Naive thymus-derived CD4-positive, alpha-beta T cell (primary cell): ENCODE measurements at regions not wholly inside any gene's neighbourhood (a gene's known extent, or its start where the extent isn't known, plus 50 kb on each side); places are given as distances from the start of the nearest gene placed in this dataset.

Experiments used
- ATAC-seq: fragments of 150-1000 bp; cut with Tn5 transposase; 2 replicates; pipeline ENCODE4 v1.10.0; 2021; ENCODE audit warnings: mild to moderate bottlenecking, moderate library complexity
- CTCF ChIA-PET: fragments of 350-600 bp; sonication (Branson Sonifier 250); formaldehyde crosslinking; loops from one replicate; lab custom pipeline; 2021; ENCODE audit warnings: antibody characterized with exemption; lab: Charles Lee
- POLR2A ChIA-PET: fragments of 350-600 bp; sonication (Branson Sonifier 250); formaldehyde crosslinking; loops from one replicate; lab custom pipeline; 2021; ENCODE audit warnings: antibody characterized with exemption, inconsistent platforms; lab: Charles Lee
- DNase-seq, 9 donors: peaks; one replicate each; pipeline versions ENCODE4 v3.0.0 to v3.0.0-alpha.2; 2020 to 2022; ENCODE audit warnings: mixed read lengths in 1 of 9
- H3K27ac ChIP-seq: one replicate; pipeline ENCODE4 v1.7.0; 2013; ENCODE audit warnings: mild to moderate bottlenecking, low read depth, low read length, moderate library complexity
- H3K27me3 ChIP-seq, 2 donors: one replicate each; pipeline ENCODE4 v1.7.0; 2013; ENCODE audit warnings: low read length in 2 of 2, mild to moderate bottlenecking in 2 of 2, moderate library complexity in 2 of 2; ENCODE audit not compliant: control insufficient read depth in 2 of 2, insufficient read depth in 2 of 2
- H3K36me3 ChIP-seq, 3 experiments: 1 replicate in 2 of 3; 2 replicates in 1 of 3; pipeline ENCODE4 v1.7.0; 2013; ENCODE audit warnings: low read length in 3 of 3, mild to moderate bottlenecking in 3 of 3, moderate library complexity in 1 of 3; ENCODE audit not compliant: insufficient read depth in 3 of 3, control insufficient read depth in 2 of 3
- H3K4me1 ChIP-seq, 2 donors: one replicate each; pipeline ENCODE4 v1.7.0; 2013; ENCODE audit warnings: low read length in 2 of 2, mild to moderate bottlenecking in 2 of 2, moderate library complexity in 1 of 2; ENCODE audit not compliant: control insufficient read depth in 2 of 2, insufficient read depth in 2 of 2
- H3K4me3 ChIP-seq: 2 replicates; pipeline ENCODE4 v1.7.0; 2013; ENCODE audit warnings: mild to moderate bottlenecking, low read length
- H3K9me3 ChIP-seq, 3 experiments: 1 replicate in 2 of 3; 2 replicates in 1 of 3; pipeline ENCODE4 v1.7.0; 2013; ENCODE audit warnings: low read length in 3 of 3; ENCODE audit not compliant: control insufficient read depth in 2 of 3
- H3K27ac Mint-ChIP-seq, 9 donors: one replicate each; pipeline ENCODE4 v1.8.0; 2020 to 2022; ENCODE audit warnings: mixed read lengths in 9 of 9, mild to moderate bottlenecking in 8 of 9, moderate library complexity in 5 of 9, inconsistent platforms in 2 of 9
- H3K27me3 Mint-ChIP-seq, 5 donors: one replicate each; pipeline ENCODE4 v1.8.0; 2021 to 2022; ENCODE audit warnings: mixed read lengths in 5 of 5, mild to moderate bottlenecking in 1 of 5
- H3K36me3 Mint-ChIP-seq, 5 donors: one replicate each; pipeline ENCODE4 v1.8.0; 2020 to 2022; ENCODE audit warnings: mixed read lengths in 5 of 5, mild to moderate bottlenecking in 3 of 5, inconsistent platforms in 1 of 5
- H3K4me1 Mint-ChIP-seq, 7 donors: one replicate each; pipeline ENCODE4 v1.8.0; 2020 to 2022; ENCODE audit warnings: mixed read lengths in 7 of 7, mild to moderate bottlenecking in 3 of 7, inconsistent platforms in 1 of 7
- H3K4me3 Mint-ChIP-seq, 10 donors: one replicate each; pipeline ENCODE4 v1.8.0; 2020 to 2022; ENCODE audit warnings: mild to moderate bottlenecking in 10 of 10, mixed read lengths in 10 of 10, moderate library complexity in 6 of 10, inconsistent platforms in 2 of 10
- H3K9me3 Mint-ChIP-seq, 11 donors: one replicate each; pipeline ENCODE4 v1.8.0; 2020 to 2022; ENCODE audit warnings: mixed read lengths in 11 of 11, mild to moderate bottlenecking in 4 of 11, inconsistent platforms in 1 of 11, moderate library complexity in 1 of 11
- intact Hi-C, 2 donors: fragments of 100-400 bp; cut with micrococcal nuclease; formaldehyde crosslinking; loops; one replicate each; pipeline ENCODE4 v1.15.1; 2023

- H3K4me1 Mint-ChIP-seq, result no peaks in the 10 kb centered on the region
- H3K27me3 Mint-ChIP-seq, result peaks cover 0 to 23% (median 15%) of the 10 kb centered on the region in 5 donors
- H3K4me3 Mint-ChIP-seq, result peak overlapping the region in 1 of 10 donors; percentile 27
- H3K9me3 ChIP-seq, result no peaks in the 10 kb centered on the region
- H3K27me3 ChIP-seq, result no peaks in the 10 kb centered on the region
- H3K36me3 ChIP-seq, result no peaks in the 10 kb centered on the region
- intact Hi-C loops, result no loop called here
- H3K36me3 Mint-ChIP-seq, result no peaks in the 10 kb centered on the region
- no peak for ATAC-seq
- H3K9me3 Mint-ChIP-seq, result peaks cover 0 to 5% (median 0%) of the 10 kb centered on the region in 11 donors
- H3K27ac Mint-ChIP-seq, result no peak overlapping the region
- ChIA-PET POLR2A (no interaction called here), CTCF (no interaction called here)
- H3K4me1 ChIP-seq, result no peaks in the 10 kb centered on the region
- H3K4me3 ChIP-seq, result no peak overlapping the region
- H3K27ac ChIP-seq, result no peak overlapping the region
- no peak for DNase-seq
Measured at GRCh38 chr12:115835445-115835844, 442.0 kb downstream of the MED13L start.

GRCh38 chr12:115833704-115834103, 443.8 kb downstream of the MED13L start:
- Mint-ChIP-seq H3K9me3 (peaks cover 0 to 5% (median 0%) of the 10 kb centered on the region in 11 donors), H3K36me3 (no peaks in the 10 kb centered on the region), H3K4me3 (no peak overlapping the region), H3K4me1 (no peaks in the 10 kb centered on the region), H3K27me3 (peaks cover 0 to 26% (median 19%) of the 10 kb centered on the region in 5 donors), H3K27ac (no peak overlapping the region)
- POLR2A ChIA-PET, result no interaction called here
- no peak overlapping the region for H3K4me3 ChIP-seq
- no peak overlapping the region for H3K27ac ChIP-seq
- ATAC-seq, result no peak
- CTCF ChIA-PET, result no interaction called here
- no peaks in the 10 kb centered on the region for H3K9me3 ChIP-seq
- intact Hi-C loops, result no loop called here
- no peak for DNase-seq
- H3K36me3 ChIP-seq, result no peaks in the 10 kb centered on the region
- no peaks in the 10 kb centered on the region for H3K4me1 ChIP-seq
- H3K27me3 ChIP-seq, result no peaks in the 10 kb centered on the region

- DNase-seq, result no peak
- Histone ChIP-seq H3K4me1 (no peaks in the 10 kb centered on the region), H3K4me3 (no peak overlapping the region), H3K27ac (no peak overlapping the region), H3K36me3 (no peaks in the 10 kb centered on the region), H3K9me3 (no peaks in the 10 kb centered on the region), H3K27me3 (no peaks in the 10 kb centered on the region)
- H3K27ac Mint-ChIP-seq, result no peak overlapping the region
- ChIA-PET POLR2A (no interaction called here), CTCF (no interaction called here)
- H3K27me3 Mint-ChIP-seq, result peaks cover 2 to 25% (median 15%) of the 10 kb centered on the region in 5 donors
- ATAC-seq, result no peak
- H3K36me3 Mint-ChIP-seq, result no peaks in the 10 kb centered on the region
- peaks cover 0 to 10% (median 1%) of the 10 kb centered on the region in 11 donors for H3K9me3 Mint-ChIP-seq
- no peak overlapping the region for H3K4me3 Mint-ChIP-seq
- intact Hi-C loops, result no loop called here
- H3K4me1 Mint-ChIP-seq, result no peaks in the 10 kb centered on the region
Measured at GRCh38 chr12:115830633-115831032, 446.9 kb downstream of the MED13L start.

GRCh38 chr12:115830070-115830469, 447.4 kb downstream of the MED13L start:
- ATAC-seq (no peak), DNase-seq (no peak)
- CTCF ChIA-PET, result no interaction called here
- Mint-ChIP-seq H3K4me1 (no peaks in the 10 kb centered on the region), H3K36me3 (no peaks in the 10 kb centered on the region), H3K9me3 (peaks cover 0 to 10% (median 1%) of the 10 kb centered on the region in 11 donors), H3K27me3 (peaks cover 2 to 22% (median 11%) of the 10 kb centered on the region in 5 donors), H3K4me3 (no peak overlapping the region), H3K27ac (no peak overlapping the region)
- POLR2A ChIA-PET, result no interaction called here
- Histone ChIP-seq H3K27ac (no peak overlapping the region), H3K36me3 (no peaks in the 10 kb centered on the region), H3K9me3 (no peaks in the 10 kb centered on the region), H3K27me3 (no peaks in the 10 kb centered on the region), H3K4me3 (no peak overlapping the region), H3K4me1 (no peaks in the 10 kb centered on the region)
- intact Hi-C loops, result no loop called here

GRCh38 chr12:115828168-115828567, 449.3 kb downstream of the MED13L start:
- H3K27me3 Mint-ChIP-seq, result peaks cover 2 to 27% (median 19%) of the 10 kb centered on the region in 5 donors
- no peaks in the 10 kb centered on the region for H3K4me1 Mint-ChIP-seq
- POLR2A ChIA-PET, result no interaction called here

GRCh38 chr12:115824936-115825602, 452.4 kb downstream of the MED13L start:
- H3K4me1 ChIP-seq, result no peaks in the 10 kb centered on the region

More at GRCh38 chr12:115828168-115828567, 449.3 kb downstream of the MED13L start:
- no peak overlapping the region for H3K4me3 ChIP-seq
- ATAC-seq (no peak), DNase-seq (no peak)
- no peak overlapping the region for H3K27ac ChIP-seq
- H3K36me3 ChIP-seq, result no peaks in the 10 kb centered on the region
- H3K36me3 Mint-ChIP-seq, result no peaks in the 10 kb centered on the region
- intact Hi-C loops, result no loop called here
- no peak overlapping the region for H3K4me3 Mint-ChIP-seq
- CTCF ChIA-PET, result no interaction called here
- peaks cover 0 to 12% (median 2%) of the 10 kb centered on the region in 11 donors for H3K9me3 Mint-ChIP-seq
- no peaks in the 10 kb centered on the region for H3K27me3 ChIP-seq
- H3K9me3 ChIP-seq, result no peaks in the 10 kb centered on the region
- H3K27ac Mint-ChIP-seq, result no peak overlapping the region
- H3K4me1 ChIP-seq, result no peaks in the 10 kb centered on the region

GRCh38 chr12:115823635-115824034, 453.9 kb downstream of the MED13L start:
- H3K27ac Mint-ChIP-seq, result no peak overlapping the region
- Histone ChIP-seq H3K27ac (no peak overlapping the region), H3K4me3 (no peak overlapping the region), H3K27me3 (no peaks in the 10 kb centered on the region), H3K4me1 (no peaks in the 10 kb centered on the region), H3K9me3 (no peaks in the 10 kb centered on the region), H3K36me3 (no peaks in the 10 kb centered on the region)
- H3K4me1 Mint-ChIP-seq, result no peaks in the 10 kb centered on the region
- no peak for ATAC-seq
- H3K36me3 Mint-ChIP-seq, result no peaks in the 10 kb centered on the region
- intact Hi-C loops, result no loop called here
- H3K4me3 Mint-ChIP-seq, result no peak overlapping the region
- no peak for DNase-seq
- POLR2A ChIA-PET, result no interaction called here
- H3K27me3 Mint-ChIP-seq, result peaks cover 2 to 34% (median 28%) of the 10 kb centered on the region in 5 donors
- CTCF ChIA-PET, result no interaction called here
- H3K9me3 Mint-ChIP-seq, result peaks cover 0 to 11% (median 1%) of the 10 kb centered on the region in 11 donors

More at GRCh38 chr12:115824936-115825602, 452.4 kb downstream of the MED13L start:
- H3K4me3 ChIP-seq, result no peak overlapping the region
- ATAC-seq, result no peak
- no peaks in the 10 kb centered on the region for H3K27me3 ChIP-seq
- no peaks in the 10 kb centered on the region for H3K36me3 Mint-ChIP-seq
- ChIA-PET CTCF (no interaction called here), POLR2A (no interaction called here)
- H3K4me1 Mint-ChIP-seq, result no peaks in the 10 kb centered on the region
- H3K27ac Mint-ChIP-seq, result no peak overlapping the region
- no peak overlapping the region for H3K4me3 Mint-ChIP-seq
- no peak for DNase-seq
- H3K9me3 Mint-ChIP-seq, result peaks cover 0 to 11% (median 2%) of the 10 kb centered on the region in 11 donors
- no peaks in the 10 kb centered on the region for H3K36me3 ChIP-seq
- H3K9me3 ChIP-seq, result no peaks in the 10 kb centered on the region
- intact Hi-C loops, result no loop called here
- H3K27me3 Mint-ChIP-seq, result peaks cover 2 to 31% (median 28%) of the 10 kb centered on the region in 5 donors
- H3K27ac ChIP-seq, result no peak overlapping the region
